ENCODE measurements at regions not wholly inside any gene's neighbourhood (a gene's known extent, or its start where the extent isn't known, plus 50 kb on each side); places are given as distances from the start of the nearest gene placed in this dataset.
A peak's percentile ranks its signal among the peaks of the same experiment; 100 is the strongest.

- H3K36me3 ChIP-seq (ENCODE audit: low read depth), result no peaks in the 10 kb centered on the region
- H3K4me1 ChIP-seq (ENCODE audit: low read depth), result no peaks in the 10 kb centered on the region
- intact Hi-C loops (cut with DNase I, micrococcal nuclease), result no loop called here
- ATAC-seq (peak; percentile 22), DNase-seq (no peak)
- H3K9me3 ChIP-seq, result peaks cover 3% of the 10 kb centered on the region
- H3K4me3 ChIP-seq, result no peak overlapping the region
- TF ChIP-seq CTCF (IDR thresholded peaks at IDR 0.05), result no peak
Measured at GRCh38 chr5:8845296-8845695, 700.6 kb downstream of the SEMA5A start.

- no peak for DNase-seq
- intact Hi-C loops (cut with DNase I, micrococcal nuclease), result no loop called here
- no peak for ATAC-seq
Measured at GRCh38 chr5:8848366-8848765, 697.5 kb downstream of the SEMA5A start.

GRCh38 chr5:8848997-8849594 is 696.8 kb downstream of the SEMA5A start:
- H3K4me1 ChIP-seq (ENCODE audit: low read depth), result no peaks in the 10 kb centered on the region
- no peak overlapping the region for H3K4me3 ChIP-seq
- intact Hi-C loops (cut with DNase I, micrococcal nuclease), result no loop called here
- DNase-seq (no peak), ATAC-seq (no peak)
- TF ChIP-seq CTCF (IDR thresholded peaks at IDR 0.05), result no peak
- H3K36me3 ChIP-seq (ENCODE audit: low read depth), result no peaks in the 10 kb centered on the region
- no peaks in the 10 kb centered on the region for H3K9me3 ChIP-seq

More at GRCh38 chr5:8848366-8848765, 697.5 kb downstream of the SEMA5A start:
- Histone ChIP-seq H3K4me3 (no peak overlapping the region), H3K4me1 (ENCODE audit: low read depth) (no peaks in the 10 kb centered on the region), H3K9me3 (no peaks in the 10 kb centered on the region), H3K36me3 (ENCODE audit: low read depth) (no peaks in the 10 kb centered on the region)
- no peak for TF ChIP-seq CTCF (IDR thresholded peaks at IDR 0.05)

- DNase-seq (no peak), ATAC-seq (no peak)
- no peak for TF ChIP-seq CTCF (IDR thresholded peaks at IDR 0.05)
- Histone ChIP-seq H3K4me1 (ENCODE audit: low read depth) (no peaks in the 10 kb centered on the region), H3K36me3 (ENCODE audit: low read depth) (no peaks in the 10 kb centered on the region), H3K4me3 (no peak overlapping the region), H3K9me3 (no peaks in the 10 kb centered on the region)
- intact Hi-C loops (cut with DNase I, micrococcal nuclease), result no loop called here
Measured at GRCh38 chr5:8851101-8851500, 694.8 kb downstream of the SEMA5A start.

- no peaks in the 10 kb centered on the region for H3K9me3 ChIP-seq
- H3K4me1 ChIP-seq (ENCODE audit: low read depth), result no peaks in the 10 kb centered on the region
- H3K4me3 ChIP-seq, result no peak overlapping the region
- TF ChIP-seq CTCF (IDR thresholded peaks at IDR 0.05), result no peak
- H3K36me3 ChIP-seq (ENCODE audit: low read depth), result no peaks in the 10 kb centered on the region
- ATAC-seq (no peak), DNase-seq (no peak)
- intact Hi-C loops (cut with DNase I, micrococcal nuclease), result no loop called here
Measured at GRCh38 chr5:8857051-8857450, 688.8 kb downstream of the SEMA5A start.

- H3K9me3 ChIP-seq, result no peaks in the 10 kb centered on the region
- H3K4me1 ChIP-seq (ENCODE audit: low read depth), result no peaks in the 10 kb centered on the region
- H3K4me3 ChIP-seq, result no peak overlapping the region
- ATAC-seq, result peak; percentile 92
- DNase-seq, result peak in 1 of 3 donors; percentile 55
- no peaks in the 10 kb centered on the region for H3K36me3 ChIP-seq (ENCODE audit: low read depth)
- intact Hi-C loops (cut with DNase I, micrococcal nuclease), result no loop called here
- no peak for TF ChIP-seq CTCF (IDR thresholded peaks at IDR 0.05)
Measured at GRCh38 chr5:8861764-8862163, 684.1 kb downstream of the SEMA5A start.

All from mucosa of descending colon (tissue), 3 donors.